ENCODE measurements at regions not wholly inside any gene's neighbourhood (a gene's known extent, or its start where the extent isn't known, plus 50 kb on each side); places are given as distances from the start of the nearest gene placed in this dataset.

- no peak for TF ChIP-seq CTCF (conservative IDR thresholded peaks at IDR 0.05; ENCODE audit: low read length)
- no peak for TF ChIP-seq EZH2phosphoT487 (IDR thresholded peaks at IDR 0.05; ENCODE audit: borderline replicate concordance, low read depth, low read length)
These were observed 363.4 kb downstream of the CDH26 start for GRCh38 chr20:60321601-60322000.

Measured in OCI-LY7 (cell line).